ENCODE measurements at regions not wholly inside any gene's neighbourhood (a gene's known extent, or its start where the extent isn't known, plus 50 kb on each side); places are given as distances from the start of the nearest gene placed in this dataset.

DNA sequence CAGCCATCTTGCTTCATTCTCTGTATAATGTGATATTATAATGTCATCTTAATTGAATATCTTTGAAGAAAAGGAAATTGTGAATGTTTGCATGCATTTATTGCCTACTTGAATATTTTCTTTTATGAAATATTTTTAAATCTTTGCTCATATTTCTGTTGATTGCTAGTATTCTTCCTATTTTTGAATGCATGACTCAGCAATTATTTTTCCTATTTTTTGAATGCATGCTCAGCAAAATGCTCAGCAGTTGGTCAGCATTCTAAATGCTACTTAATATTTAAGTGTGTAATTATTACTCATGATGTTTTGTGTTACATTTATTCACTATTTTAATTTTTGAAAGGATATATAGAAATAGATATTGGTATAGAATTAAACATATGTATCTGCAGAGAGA lies 378.3 kb downstream of the CCER1 start:
- TF ChIP-seq, protein P1, sequence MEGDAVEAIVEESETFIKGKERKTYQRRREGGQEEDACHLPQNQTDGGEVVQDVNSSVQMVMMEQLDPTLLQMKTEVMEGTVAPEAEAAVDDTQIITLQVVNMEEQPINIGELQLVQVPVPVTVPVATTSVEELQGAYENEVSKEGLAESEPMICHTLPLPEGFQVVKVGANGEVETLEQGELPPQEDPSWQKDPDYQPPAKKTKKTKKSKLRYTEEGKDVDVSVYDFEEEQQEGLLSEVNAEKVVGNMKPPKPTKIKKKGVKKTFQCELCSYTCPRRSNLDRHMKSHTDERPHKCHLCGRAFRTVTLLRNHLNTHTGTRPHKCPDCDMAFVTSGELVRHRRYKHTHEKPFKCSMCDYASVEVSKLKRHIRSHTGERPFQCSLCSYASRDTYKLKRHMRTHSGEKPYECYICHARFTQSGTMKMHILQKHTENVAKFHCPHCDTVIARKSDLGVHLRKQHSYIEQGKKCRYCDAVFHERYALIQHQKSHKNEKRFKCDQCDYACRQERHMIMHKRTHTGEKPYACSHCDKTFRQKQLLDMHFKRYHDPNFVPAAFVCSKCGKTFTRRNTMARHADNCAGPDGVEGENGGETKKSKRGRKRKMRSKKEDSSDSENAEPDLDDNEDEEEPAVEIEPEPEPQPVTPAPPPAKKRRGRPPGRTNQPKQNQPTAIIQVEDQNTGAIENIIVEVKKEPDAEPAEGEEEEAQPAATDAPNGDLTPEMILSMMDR (IDR thresholded peaks at IDR 0.05) = no peak
- no peak for TF ChIP-seq POLR2A (IDR thresholded peaks at IDR 0.05)
